HG03280 (cell line): ENCODE measurements at regions not wholly inside any gene's neighbourhood (a gene's known extent, or its start where the extent isn't known, plus 50 kb on each side); places are given as distances from the start of the nearest gene placed in this dataset.

Source experiments
- ATAC-seq: cut with Tn5 transposase; IDR thresholded peaks from one replicate; pipeline ENCODE4 v1.9.1; 2021; ENCODE audit warnings: mild to moderate bottlenecking, moderate library complexity; ENCODE audit not compliant: unreplicated experiment

DNA sequence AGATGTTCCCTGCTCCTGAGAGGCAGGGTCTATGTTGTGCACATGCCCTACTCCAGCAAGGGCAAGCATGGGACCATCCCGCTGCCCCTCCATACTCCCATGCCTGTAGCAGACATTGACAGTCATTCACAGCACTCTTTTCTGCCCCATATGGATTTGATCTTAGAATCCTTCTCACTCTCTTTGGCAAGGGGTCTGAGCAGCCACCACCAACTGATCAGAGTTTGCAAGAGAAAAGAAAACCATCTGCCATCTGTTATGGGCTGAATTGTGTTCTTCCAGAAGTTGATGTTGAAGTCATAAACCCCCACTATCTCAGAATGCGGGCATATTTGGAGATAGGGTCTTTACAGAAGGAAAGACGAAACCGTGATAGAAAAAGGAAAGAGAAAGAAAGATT, 315.1 kb upstream of the CLINT1 start:
- no peak for ATAC-seq

DNA sequence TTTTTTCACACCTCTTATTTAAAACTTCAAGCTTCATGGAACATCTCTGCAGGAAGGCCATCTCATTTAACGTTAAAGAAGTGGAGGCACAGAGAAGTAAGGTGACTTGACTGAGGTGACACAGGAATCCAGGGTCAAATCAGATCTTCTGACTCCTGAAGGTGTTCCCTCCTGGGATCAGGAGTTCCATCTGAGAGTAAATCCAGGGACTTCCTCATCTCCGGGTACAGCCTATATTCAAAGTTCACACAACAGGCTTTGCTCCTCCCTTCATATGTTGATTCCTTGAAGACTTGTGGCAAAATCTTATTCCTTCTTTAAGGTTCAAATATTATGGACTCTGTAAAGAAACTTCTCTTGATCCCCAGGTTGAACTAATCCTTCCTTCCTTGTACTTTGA, 313.1 kb upstream of the CLINT1 start:
- no peak for ATAC-seq

DNA sequence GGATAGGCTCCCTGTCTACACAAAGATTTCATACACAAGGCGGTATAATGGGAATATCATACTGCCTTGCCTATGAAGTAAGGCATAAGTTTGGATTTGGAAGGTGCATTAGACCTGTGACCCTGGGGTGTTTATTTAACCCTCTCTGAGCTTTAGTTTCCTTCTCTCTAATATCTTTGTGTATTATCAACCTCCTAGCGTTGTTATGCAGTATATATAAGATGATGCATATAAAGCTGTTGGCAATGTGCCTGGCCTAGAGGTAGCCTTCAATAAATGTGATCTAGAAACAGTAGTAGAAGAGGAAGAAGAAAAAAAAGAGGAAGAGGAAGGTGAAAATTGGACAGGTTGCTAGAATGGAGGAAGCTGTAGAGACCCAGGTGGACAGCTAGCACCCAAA, 311.6 kb upstream of the CLINT1 start:
- ATAC-seq = no peak

DNA sequence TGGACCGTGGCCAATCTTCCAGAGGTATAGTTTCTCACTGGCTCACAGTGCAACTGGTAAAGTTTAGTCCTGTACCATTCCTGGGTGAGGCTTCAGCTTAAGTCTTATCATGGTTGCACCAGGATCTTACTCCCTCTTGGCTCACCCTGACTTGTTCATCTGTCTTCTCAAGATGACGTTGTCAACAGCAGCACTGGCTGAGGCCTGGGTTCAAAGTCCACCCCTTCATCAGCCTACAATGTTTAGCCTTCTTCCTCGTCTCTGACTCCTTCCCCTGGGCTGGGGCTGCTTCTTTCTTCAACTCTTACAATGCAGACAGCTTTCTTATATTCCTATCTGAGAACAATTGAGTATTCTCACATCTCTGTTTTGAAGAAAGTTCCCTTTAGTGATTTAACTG, 311.1 kb upstream of the CLINT1 start:
- no peak for ATAC-seq

DNA sequence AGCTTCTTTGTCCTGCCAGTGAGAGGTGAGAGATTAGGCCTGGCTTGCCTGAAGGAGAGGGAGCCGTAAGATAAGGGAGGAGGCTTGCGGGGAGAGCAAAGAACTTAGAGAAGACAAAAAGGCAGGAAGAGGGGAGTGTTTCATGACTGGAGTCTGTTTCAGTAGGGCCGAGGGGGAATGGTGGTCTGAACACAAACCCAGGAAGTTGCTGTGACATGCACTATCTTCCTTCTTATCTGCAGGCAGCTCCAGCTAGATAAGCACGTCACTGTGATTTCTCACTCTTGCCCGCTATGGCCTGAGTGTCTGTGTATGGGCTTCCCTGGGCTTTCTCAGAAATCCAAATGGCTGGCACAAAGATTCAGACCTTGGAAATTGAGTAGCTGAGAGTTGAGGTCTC, 307.5 kb upstream of the CLINT1 start:
- ATAC-seq = no peak

DNA sequence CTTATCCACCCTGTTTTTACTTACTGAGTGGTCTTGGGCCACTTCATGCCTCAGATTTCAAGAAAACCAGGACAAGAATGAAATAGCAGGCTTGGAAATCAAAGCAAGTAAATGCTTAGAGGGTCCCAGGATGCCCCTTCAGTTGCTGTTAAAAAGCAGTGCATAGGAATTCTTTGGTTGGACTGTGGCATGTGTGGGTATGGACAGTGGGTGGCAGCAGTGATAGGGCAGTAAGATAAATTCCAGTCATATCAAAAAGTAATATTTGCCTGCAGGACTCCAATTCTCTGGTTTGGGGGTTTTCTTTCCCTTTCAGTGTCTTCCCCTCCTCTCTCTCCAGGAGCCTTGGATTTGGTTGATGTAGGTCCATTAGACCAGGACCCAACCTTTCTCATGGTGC, 306.7 kb upstream of the CLINT1 start:
- ATAC-seq = no peak

DNA sequence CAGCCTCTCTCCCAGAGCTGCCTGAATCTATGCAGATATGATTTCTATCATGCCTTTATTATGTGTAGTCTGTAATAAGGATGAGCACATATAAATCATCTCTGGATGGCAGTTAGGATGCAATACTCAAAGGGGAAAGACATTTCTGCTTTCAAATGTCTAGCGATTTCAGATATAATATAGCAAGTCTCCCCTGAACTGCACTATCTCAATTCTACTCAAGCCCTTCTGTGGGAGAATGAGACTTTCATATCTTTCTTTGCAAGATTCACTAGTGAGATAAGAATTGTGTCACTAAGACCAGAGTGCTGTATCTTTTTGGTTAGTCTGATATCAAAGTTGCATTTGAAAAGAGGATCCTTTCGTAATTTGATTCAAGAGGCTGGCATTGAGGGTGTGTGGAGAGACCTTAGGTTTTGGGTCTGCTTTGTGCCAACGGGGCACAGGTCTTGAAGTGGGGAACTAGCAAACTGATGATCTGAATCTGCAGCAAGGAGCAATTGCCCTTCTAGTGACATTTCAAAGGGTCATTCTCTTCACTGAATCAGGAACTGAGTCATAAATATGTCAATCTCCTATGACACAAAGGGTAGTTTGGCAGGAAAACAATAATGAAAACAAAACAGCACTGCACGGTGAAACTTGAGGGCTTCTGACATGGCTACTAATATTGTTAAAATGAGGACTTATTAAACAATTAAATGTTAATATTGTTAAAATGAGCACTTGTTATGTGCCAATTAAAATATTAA, 305.5 kb upstream of the CLINT1 start:
- ATAC-seq = no peak

DNA sequence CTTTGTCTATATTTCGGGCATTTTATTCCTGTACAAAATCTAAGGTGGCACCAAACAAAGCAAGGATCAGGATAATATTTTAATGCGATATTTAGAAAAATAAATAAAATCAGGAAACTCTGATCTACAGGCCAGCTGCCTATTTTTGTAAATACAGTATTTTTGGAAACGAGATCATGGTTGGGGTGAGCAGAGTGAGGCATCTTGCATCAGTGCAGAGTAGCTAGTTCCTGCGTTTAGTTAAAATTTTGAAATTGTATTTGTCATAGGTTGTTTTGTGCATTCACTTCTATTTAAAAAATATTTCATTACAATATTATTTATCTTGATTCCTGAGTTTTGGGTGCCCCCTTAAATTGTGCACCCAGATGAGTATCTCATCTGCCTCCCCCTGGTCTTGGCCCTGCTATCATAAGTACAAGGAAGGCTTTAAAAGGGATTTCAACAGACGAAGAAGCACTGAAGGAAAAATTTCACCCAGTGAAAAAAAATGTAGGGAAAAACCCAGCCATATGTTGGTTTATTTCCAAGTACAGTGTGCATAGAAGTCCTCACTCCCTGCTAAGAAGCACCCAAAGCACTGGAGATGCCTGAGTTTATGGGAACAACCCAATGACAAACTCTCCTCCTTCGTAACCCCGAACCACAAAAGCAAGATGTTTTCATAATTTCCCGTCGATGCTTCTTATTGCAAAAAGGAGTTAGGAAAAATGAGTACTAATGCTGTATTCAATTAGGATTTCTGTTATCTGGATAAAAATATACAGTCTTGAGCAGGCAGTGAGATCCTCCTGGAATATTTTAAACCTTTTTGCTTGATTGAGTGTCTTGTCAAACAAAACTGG, 304.7 kb upstream of the CLINT1 start:
- no peak for ATAC-seq

DNA sequence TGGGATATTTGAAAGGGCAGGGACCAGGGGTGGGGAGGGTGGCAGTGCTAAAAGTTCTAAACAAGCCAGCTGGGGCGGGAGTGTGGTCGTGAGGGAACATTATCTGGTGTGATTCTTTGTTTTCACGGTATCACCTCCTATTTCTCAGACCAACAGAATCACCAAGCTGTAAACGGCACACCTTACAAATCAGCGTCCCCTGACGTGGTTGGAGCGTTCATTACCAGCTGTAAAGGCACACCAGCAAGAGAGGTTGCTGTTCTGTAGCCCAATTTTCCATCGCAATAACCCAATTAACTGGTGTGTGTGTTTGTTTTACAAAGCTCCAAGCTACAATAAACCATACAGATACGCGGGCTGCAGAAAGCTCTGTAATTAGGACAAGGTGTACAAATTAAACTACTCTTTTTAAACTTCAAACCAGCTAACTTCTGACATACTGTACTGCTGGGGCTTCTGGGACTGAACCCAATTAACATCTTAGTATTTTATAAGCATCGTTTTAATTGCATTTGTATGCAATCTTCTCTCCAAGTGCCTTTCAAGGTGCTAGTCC, 303.6 kb upstream of the CLINT1 start:
- no peak for ATAC-seq

DNA sequence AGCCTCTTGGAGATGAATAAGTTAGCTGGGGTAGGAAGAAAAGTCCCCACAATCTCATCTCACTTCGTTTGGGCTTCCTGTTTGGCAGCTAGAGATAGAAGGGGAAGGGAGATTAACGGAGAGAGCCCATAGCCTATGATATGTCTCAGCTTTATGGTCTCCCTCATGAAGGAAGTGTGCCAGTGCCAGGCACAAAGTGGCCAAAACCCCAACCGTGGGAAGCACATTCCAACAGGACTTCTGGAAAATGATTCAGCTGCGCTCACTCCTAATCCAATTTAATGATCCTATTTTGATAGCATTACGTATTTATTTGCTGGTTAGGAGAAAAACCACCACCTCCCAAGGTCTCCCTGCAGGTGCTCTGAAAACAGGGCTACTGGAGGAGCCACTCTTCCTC, 303.1 kb upstream of the CLINT1 start:
- no peak for ATAC-seq

DNA sequence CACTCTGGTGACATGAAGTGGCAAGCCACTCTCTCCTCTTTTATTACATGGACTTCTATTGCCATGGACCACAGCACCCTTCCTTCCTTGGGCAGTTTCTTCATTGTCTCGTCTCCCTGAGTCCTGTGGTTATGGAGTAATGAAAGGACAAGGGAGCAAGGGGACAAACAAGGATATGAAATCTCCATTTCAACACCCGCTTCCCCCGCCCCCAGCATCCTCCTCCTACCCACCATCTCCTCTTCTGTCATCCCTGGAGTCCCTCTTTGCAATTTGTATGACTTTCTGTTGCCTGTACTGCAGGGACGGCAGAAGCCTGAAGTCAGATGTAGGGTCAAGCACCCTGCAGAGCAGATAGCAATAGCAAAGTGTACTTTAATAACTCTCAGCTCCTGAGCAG, 300.7 kb upstream of the CLINT1 start:
- no peak for ATAC-seq

DNA sequence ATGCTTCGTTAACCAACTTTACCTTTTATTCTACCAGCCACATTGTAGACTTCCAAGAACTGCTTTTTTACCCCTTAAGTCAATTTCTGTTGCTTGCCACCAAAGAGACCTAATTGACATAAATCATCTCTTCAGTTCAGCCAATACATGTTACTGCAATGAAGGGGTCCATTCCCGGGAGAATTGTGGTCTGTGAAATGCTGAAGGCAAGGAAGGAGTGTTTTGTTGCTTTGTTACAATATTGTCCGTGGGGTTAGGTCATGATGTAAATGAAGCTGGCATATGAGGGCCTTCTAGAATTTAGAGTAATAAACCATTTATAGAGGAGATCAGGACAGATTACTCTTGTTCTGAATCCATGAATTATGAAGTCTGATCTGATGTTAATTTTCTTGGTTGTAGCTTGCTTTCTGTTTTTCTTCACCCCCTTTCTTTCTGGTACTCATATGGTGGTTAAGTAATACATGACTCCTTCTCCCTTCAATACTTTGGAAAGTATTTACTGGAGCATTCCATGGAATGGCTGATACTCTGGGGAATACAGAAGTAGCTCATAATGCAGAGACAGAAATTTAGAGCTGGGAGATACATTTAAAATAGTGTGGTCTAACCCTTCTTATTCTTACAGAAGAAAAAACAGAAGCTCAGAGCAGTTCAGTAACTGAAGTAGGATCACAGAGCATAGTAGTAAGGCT, 297.0 kb upstream of the CLINT1 start:
- no peak for ATAC-seq

DNA sequence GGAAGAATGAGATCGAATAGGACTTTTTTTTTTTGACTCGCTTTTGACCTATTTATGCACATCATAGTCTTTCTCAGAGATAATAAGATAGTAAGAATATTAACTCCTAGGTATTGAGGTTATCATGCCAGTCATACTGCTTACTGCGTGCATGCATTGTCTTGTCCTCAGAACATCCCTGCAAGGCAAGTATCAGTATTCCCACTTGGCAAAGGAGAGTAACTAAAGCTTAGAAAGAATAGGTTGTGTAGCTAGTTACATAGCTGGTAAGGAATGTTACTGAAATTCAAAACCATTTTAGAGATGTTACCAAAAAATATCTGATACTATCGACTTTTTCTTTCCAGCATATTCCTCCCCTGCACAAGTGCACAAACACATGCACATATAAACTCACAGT, 296.1 kb upstream of the CLINT1 start:
- no peak for ATAC-seq

DNA sequence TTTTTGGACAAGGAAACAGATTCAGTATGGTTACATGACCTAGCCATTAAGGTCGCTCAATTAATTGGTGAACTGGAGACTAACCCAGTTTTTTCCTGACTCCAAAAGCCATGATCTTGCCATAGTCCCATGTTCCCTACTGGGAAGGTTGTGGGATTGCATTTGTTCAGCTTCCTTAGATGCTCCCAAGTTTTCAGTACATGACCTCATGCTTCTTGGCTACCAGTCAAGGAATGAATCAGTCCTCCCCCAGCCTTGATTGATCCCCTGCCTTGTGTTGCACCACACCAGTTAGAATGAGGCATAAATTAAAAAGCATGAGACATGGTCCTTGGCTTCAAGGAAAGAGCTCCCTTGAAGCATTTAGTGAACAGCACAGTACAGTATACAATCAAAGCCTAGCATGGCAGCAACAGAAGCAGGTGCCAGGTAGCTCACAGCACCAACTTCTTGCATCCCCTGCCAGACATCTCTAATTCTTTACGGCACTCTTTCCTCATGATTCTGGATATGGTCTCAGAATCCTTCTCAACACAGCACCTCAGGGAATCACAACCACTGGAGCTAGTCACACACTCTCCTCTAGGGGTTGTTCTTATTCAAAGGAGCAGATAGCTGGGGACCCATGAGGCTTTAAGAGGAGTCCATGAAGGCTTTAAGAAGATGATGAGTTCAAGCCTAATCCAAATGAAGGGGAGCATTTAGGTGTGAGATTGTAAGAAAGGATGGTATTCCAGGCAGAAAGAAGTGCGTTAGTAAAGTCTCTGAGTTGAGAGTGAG, 295.5 kb upstream of the CLINT1 start:
- ATAC-seq = no peak

DNA sequence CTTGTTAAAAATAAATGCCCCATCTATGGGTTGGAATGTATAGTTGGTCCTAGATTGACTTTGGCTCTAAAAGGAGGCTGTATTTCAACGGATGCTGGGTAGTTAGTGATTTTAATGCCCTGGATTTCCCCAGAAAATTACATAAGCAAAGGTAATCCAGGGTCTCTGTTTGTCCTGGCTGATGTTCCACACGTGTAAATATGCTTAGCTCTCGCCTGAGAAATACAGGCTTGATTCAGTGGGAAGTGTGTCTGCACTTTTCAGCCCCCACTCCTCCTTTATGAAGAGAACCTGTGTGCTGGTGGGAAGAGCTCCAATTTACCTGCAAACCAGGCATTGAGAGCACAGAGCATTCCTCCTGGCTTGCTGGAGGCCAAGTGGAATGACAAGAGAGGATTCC, 294.6 kb upstream of the CLINT1 start:
- no peak for ATAC-seq

DNA sequence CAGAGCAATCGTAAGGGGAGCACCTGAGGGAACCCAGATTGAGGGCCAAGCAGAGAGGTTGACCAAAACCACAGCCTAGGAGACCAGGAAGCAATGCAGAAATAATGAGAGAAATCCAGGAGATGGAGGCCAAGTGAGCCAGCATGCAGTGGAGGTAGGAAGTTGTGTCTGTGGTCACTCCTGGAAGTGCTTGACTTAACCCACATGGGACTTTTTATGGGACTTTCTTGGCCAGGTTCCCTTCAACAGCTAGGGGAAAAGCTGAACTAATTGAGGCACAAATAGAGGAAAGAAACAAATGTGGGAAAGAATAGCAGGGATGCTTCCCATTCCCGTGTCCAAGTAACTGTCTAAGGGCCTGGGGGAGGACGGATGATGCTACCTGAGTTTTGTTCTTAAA, 293.2 kb upstream of the CLINT1 start:
- no peak for ATAC-seq

DNA sequence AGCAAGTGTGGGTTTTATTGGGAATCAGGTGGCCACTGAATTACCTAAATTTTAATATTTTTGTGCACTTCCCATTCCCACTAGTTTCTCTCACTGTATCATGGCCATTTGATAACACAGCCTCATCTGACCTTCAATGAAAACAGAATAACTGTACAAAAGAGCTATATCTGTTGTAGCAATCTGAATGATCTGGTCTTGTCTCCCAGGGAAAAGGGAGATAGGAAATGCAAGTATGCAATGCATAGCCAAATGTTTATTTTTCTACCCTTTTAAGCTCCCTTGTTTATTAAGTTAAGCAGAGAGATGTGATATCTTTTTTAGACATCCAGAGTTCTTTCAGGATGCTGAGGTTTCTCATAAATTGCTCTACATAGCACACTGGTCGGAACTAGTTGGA, 288.3 kb upstream of the CLINT1 start:
- ATAC-seq = no peak

DNA sequence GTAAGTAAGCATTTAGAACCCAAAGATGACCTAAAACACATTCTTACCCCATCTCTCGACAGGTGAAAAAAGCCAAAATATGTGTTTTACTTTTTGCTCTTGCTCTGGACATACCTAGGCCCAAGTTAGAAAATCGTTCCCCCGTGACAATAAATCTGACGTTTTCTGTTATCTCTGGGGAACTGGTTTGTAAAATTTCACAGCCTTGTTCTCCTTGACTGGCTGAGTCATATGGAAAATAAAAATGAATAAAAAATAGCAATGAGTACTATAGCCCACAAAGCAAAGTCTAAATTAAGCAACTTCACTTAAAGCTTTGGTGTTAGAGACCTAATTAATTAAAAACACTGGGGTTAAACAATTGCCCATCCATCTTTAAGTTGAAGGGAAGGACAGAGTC, 286.9 kb upstream of the CLINT1 start:
- ATAC-seq = no peak

DNA sequence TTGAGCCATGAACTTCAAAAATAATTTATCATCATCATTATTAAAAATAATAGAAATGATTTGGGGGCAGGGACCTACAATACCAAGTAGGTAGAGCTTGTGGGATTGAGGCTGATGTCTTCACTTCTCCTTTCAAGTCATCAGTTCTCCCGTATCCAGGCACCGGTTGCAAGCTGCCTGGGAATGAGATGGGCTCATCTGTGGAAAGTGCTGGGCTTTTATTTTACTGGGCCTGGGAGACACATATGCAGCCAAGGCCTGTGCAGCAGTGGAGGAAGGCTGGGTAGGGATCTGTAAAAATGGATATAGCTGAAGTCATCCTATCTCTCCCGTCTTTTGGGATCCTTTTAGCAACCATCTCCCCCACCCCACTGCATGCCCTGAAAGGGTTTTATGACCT, 284.1 kb upstream of the CLINT1 start:
- no peak for ATAC-seq

DNA sequence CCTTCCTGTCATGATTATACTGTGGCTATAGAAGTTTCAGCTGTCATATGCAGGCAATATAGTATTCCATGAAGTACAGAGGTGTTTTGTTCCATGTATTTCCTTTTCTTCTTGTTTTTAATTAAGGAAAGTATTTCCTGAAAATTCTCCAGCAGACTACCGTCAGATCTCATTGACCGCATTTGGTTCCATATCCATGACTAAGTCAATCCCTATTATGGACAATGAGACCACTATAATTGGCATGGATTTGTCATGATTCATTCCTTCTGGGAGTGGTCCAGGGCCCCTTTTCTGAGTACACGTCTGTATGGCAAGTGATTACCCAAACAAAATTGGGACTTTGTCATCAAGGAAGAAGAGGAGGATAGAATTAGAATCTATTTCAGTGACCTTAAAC, 283.2 kb upstream of the CLINT1 start:
- no peak for ATAC-seq
